ENCODE measurements at regions not wholly inside any gene's neighbourhood (a gene's known extent, or its start where the extent isn't known, plus 50 kb on each side); places are given as distances from the start of the nearest gene placed in this dataset.

GRCh38 chr13:95480131-95480545 is 72.4 kb upstream of the CLDN10 start:
- H3K4me1 Mint-ChIP-seq (ENCODE audit: low read depth): peaks cover 2% of the 10 kb centered on the region
- H3K27ac Mint-ChIP-seq: no peak overlapping the region
- peaks cover 36% of the 10 kb centered on the region for H3K27me3 Mint-ChIP-seq

DNA sequence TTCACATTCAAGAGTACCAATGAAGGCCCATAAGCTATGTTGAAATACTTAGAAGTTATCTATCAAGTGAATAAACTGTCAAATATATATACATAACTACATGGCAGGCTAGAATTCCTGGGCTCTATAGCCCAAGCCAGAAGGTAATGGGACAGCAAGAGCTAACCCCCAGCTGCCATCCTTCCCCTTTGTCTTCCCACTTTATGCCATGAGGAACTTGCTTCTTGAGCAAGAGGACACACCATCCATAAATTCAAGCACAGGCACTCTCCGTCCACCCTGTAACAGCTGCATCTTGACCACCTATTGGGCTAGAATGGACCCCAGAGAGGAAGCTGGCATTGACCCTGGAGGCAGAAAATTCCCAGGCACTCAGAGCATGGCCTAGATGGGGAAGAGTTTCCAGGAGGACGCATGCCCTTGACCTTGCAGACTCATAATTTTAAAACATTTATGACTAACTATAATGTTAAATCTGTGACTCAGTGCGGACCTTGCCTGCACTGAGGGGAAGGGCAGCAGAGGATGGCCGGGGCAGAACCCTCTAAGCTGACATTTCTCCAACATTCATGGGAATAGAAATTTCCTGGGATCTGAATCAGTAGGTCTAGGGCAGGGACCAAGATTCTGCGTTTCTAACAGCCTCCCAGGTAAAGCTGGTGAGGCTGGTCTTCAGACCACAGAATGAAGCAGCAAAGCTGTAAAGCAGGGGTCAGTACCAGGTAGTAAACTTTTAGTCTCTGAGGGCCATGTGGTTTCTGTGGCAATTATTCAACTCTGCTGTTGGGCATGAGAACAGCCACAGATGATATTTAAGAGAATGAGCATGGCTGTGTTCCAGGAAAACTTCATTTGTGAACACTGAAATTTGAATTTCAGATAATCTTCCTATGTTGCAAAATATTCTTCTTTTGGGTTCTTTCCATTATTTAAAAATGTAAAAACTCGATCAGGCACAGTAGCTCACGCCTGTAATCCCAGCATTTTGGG is 71.4 kb upstream of the CLDN10 start:
- Mint-ChIP-seq H3K4me1 (ENCODE audit: low read depth) (peaks cover 2% of the 10 kb centered on the region), H3K27me3 (peaks cover 31% of the 10 kb centered on the region), H3K36me3 (ENCODE audit: insufficient read depth) (no peaks in the 10 kb centered on the region), H3K9me3 (ENCODE audit: low read depth) (no peaks in the 10 kb centered on the region), H3K27ac (no peak overlapping the region), H3K4me3 (ENCODE audit: low read depth) (no peak overlapping the region)
- TF ChIP-seq CTCF (IDR thresholded peaks at IDR 0.05; ENCODE audit: unreplicated experiment): no peak
- no peak for DNase-seq (ENCODE audit: low spot score, unreplicated experiment)

More at GRCh38 chr13:95480131-95480545, 72.4 kb upstream of the CLDN10 start:
- no peak for TF ChIP-seq CTCF (IDR thresholded peaks at IDR 0.05; ENCODE audit: unreplicated experiment)
- DNase-seq (ENCODE audit: low spot score, unreplicated experiment): no peak
- Mint-ChIP-seq H3K9me3 (ENCODE audit: low read depth) (no peaks in the 10 kb centered on the region), H3K4me3 (ENCODE audit: low read depth) (no peak overlapping the region), H3K36me3 (ENCODE audit: insufficient read depth) (no peaks in the 10 kb centered on the region)

GRCh38 chr13:95484052-95484451 is 68.5 kb upstream of the CLDN10 start:
- DNase-seq (ENCODE audit: low spot score, unreplicated experiment): no peak
- Mint-ChIP-seq H3K4me3 (ENCODE audit: low read depth) (no peak overlapping the region), H3K4me1 (ENCODE audit: low read depth) (no peaks in the 10 kb centered on the region), H3K36me3 (ENCODE audit: insufficient read depth) (no peaks in the 10 kb centered on the region), H3K27ac (no peak overlapping the region), H3K27me3 (peaks cover 10% of the 10 kb centered on the region), H3K9me3 (ENCODE audit: low read depth) (no peaks in the 10 kb centered on the region)
- TF ChIP-seq CTCF (IDR thresholded peaks at IDR 0.05; ENCODE audit: unreplicated experiment): no peak

- Mint-ChIP-seq H3K27me3 (peaks cover 6% of the 10 kb centered on the region), H3K36me3 (ENCODE audit: insufficient read depth) (no peaks in the 10 kb centered on the region), H3K4me3 (ENCODE audit: low read depth) (no peak overlapping the region), H3K9me3 (ENCODE audit: low read depth) (peaks cover 7% of the 10 kb centered on the region), H3K4me1 (ENCODE audit: low read depth) (no peaks in the 10 kb centered on the region), H3K27ac (no peak overlapping the region)
- DNase-seq (ENCODE audit: low spot score, unreplicated experiment): no peak
- TF ChIP-seq CTCF (IDR thresholded peaks at IDR 0.05; ENCODE audit: unreplicated experiment): no peak
Measured at GRCh38 chr13:95485045-95485517, 67.4 kb upstream of the CLDN10 start.

DNA sequence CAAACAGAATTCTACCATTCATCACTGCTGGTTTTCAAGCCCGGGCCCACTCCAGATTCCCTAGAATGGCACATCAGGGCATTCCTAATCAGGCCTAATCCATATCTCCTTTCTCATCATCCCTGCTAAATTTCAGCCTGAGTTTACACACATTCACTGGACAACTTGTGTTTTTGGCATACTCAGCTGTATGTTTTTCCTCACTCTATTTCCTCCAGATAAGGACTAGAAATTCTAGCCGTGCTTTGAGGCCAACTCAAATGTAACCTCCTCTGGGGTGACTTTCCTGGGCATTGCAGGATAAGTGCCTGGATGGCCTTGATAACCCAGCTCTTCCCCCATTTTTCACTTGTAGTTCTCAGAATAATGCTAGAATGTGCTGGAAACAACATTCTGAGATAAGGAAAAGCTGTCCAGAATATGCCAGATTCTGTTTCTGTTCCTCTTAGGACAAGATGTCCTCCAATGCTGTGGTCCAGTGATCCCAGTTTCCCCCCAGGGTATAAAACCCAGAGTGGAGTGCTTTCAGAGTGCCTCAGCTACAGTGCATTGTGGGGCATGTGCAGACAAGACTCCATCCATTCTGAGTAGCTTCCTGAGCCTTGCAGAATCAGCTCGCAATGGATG is 66.9 kb upstream of the CLDN10 start:
- Mint-ChIP-seq H3K4me3 (ENCODE audit: low read depth) (no peak overlapping the region), H3K27me3 (peaks cover 3% of the 10 kb centered on the region), H3K36me3 (ENCODE audit: insufficient read depth) (peaks cover 1% of the 10 kb centered on the region), H3K9me3 (ENCODE audit: low read depth) (peaks cover 13% of the 10 kb centered on the region), H3K4me1 (ENCODE audit: low read depth) (no peaks in the 10 kb centered on the region), H3K27ac (no peak overlapping the region)
- DNase-seq (ENCODE audit: low spot score, unreplicated experiment): no peak
- TF ChIP-seq CTCF (IDR thresholded peaks at IDR 0.05; ENCODE audit: unreplicated experiment): no peak
